ENCODE measurements at regions not wholly inside any gene's neighbourhood (a gene's known extent, or its start where the extent isn't known, plus 50 kb on each side); places are given as distances from the start of the nearest gene placed in this dataset.

GRCh38 chr6:9204171-9204570, 768.8 kb upstream of the SLC35B3 start:
- Histone ChIP-seq H3K4me3 (no peak overlapping the region), H3K27ac (no peak overlapping the region), H3K9me3 (no peaks in the 10 kb centered on the region), H3K4me1 (no peaks in the 10 kb centered on the region), H3K27me3 (no peaks in the 10 kb centered on the region), H3K36me3 (no peaks in the 10 kb centered on the region)
- intact Hi-C loops (cut with DNase I) = no loop called here
- ATAC-seq (no peak), DNase-seq (no peak)
- TF ChIP-seq CTCF (IDR thresholded peaks at IDR 0.05) = no peak

DNA sequence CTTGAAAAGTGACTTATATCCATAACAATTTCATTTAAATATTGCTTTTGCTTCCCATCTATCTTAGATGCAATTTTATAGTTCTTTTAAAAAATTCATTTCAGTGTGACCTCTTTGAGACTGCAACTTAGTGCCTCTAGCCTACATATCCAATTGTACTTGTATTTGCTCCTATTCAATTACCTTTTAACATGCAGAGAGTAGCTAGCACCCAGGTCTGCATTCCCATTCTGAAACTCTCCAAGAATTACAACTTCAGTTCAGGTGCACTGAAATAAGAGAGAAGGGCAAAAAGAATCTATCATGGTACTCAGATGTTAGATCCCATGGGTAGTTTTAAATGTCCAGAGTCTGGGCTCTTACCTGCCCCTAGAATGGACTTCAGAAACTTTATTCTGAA, 765.4 kb upstream of the SLC35B3 start:
- no peak for TF ChIP-seq CTCF (IDR thresholded peaks at IDR 0.05)
- Histone ChIP-seq H3K4me1 (no peaks in the 10 kb centered on the region), H3K36me3 (no peaks in the 10 kb centered on the region), H3K27ac (no peak overlapping the region), H3K27me3 (no peaks in the 10 kb centered on the region), H3K9me3 (no peaks in the 10 kb centered on the region), H3K4me3 (no peak overlapping the region)
- intact Hi-C loops (cut with DNase I) = no loop called here
- no peak for ATAC-seq
- no peak for DNase-seq

GRCh38 chr6:9197726-9198125, 762.4 kb upstream of the SLC35B3 start:
- ATAC-seq = no peak
- no peak for TF ChIP-seq CTCF (IDR thresholded peaks at IDR 0.05)
- intact Hi-C loops (cut with DNase I) = no loop called here

GRCh38 chr6:9195322-9195721, 760.0 kb upstream of the SLC35B3 start:
- DNase-seq = no peak
- Histone ChIP-seq H3K4me1 (no peaks in the 10 kb centered on the region), H3K27me3 (no peaks in the 10 kb centered on the region), H3K27ac (no peak overlapping the region), H3K9me3 (no peaks in the 10 kb centered on the region), H3K4me3 (no peak overlapping the region), H3K36me3 (no peaks in the 10 kb centered on the region)
- intact Hi-C loops (cut with DNase I) = no loop called here
- ATAC-seq = no peak
- TF ChIP-seq CTCF (IDR thresholded peaks at IDR 0.05) = no peak

More at GRCh38 chr6:9197726-9198125, 762.4 kb upstream of the SLC35B3 start:
- no peaks in the 10 kb centered on the region for H3K4me1 ChIP-seq
- no peak for DNase-seq
- no peak overlapping the region for H3K4me3 ChIP-seq
- H3K9me3 ChIP-seq = no peaks in the 10 kb centered on the region
- no peaks in the 10 kb centered on the region for H3K36me3 ChIP-seq
- no peak overlapping the region for H3K27ac ChIP-seq
- H3K27me3 ChIP-seq = no peaks in the 10 kb centered on the region

DNA sequence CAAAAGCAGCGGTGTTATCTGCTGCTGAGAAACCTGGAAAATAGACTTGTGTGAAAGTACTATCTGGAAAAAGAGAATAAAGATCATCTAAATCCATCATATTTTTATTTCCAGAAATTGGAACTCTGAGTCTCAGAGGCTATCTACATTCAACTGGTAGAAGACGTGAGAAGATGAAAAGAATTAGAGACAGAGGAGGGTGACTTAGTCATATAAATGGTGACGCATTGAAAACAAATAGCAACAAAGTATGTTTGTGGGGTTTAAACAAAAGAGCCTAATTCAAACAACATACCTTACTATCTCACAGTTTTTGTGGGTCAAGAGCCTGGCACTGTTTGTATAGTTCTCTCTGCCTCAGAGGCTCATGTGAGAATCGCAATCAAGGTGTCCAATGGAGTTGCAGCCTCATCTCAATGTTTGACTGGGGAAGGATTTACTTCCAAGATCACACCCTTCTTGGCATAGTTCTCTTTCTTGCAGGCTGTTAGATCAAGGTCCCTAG, 757.1 kb upstream of the SLC35B3 start:
- H3K9me3 ChIP-seq = no peaks in the 10 kb centered on the region
- no peaks in the 10 kb centered on the region for H3K36me3 ChIP-seq
- ATAC-seq = no peak
- no peak overlapping the region for H3K4me3 ChIP-seq
- intact Hi-C loops (cut with DNase I) = no loop called here
- no peaks in the 10 kb centered on the region for H3K27me3 ChIP-seq
- no peak overlapping the region for H3K27ac ChIP-seq
- no peak for DNase-seq
- H3K4me1 ChIP-seq = no peaks in the 10 kb centered on the region
- no peak for TF ChIP-seq CTCF (IDR thresholded peaks at IDR 0.05)

DNA sequence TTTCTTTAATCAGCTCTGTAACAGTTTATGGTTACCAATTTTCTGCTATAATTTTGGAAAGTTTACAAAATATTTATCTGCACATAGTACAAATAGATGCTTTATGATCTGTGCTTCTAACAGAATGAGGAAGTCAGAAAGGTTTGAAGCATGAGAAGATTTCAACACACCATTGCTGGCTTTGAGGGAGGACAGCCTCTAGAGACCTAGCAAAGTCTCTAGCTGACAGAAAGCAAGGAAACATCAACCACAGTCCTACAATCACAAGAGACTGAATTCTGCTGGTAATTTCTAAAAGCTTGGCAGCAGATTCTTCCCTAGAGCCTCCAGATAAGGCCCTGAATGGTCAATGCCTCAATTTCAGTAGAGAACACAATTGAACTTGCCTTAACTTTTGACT, 750.8 kb upstream of the SLC35B3 start:
- H3K4me1 ChIP-seq = no peaks in the 10 kb centered on the region
- TF ChIP-seq CTCF (IDR thresholded peaks at IDR 0.05) = no peak
- ATAC-seq (no peak), DNase-seq (no peak)
- H3K36me3 ChIP-seq = no peaks in the 10 kb centered on the region
- intact Hi-C loops (cut with DNase I) = no loop called here
- no peaks in the 10 kb centered on the region for H3K27me3 ChIP-seq
- H3K4me3 ChIP-seq = no peak overlapping the region
- H3K27ac ChIP-seq = no peak overlapping the region
- H3K9me3 ChIP-seq = no peaks in the 10 kb centered on the region

Measured in upper lobe of right lung (tissue), 1 donor.